GM21423 (cell line): ENCODE measurements at regions not wholly inside any gene's neighbourhood (a gene's known extent, or its start where the extent isn't known, plus 50 kb on each side); places are given as distances from the start of the nearest gene placed in this dataset.
"Not testable (repeated sequence)": the region's sequence is repeated elsewhere in the genome, so short reads cannot be mapped to it uniquely, and the experiment has no call there.

Experiments used
- ATAC-seq: cut with Tn5 transposase; IDR thresholded peaks from one replicate; pipeline ENCODE4 v1.9.1; 2021; ENCODE audit warnings: mild to moderate bottlenecking, moderate library complexity; ENCODE audit not compliant: unreplicated experiment

- no peak for ATAC-seq
These were observed 255.1 kb downstream of the MAP2K6 start for GRCh38 chr17:69669441-69670178.

GRCh38 chr17:69672924-69673323 lies 258.4 kb downstream of the MAP2K6 start:
- no peak for ATAC-seq

- no peak for ATAC-seq
These were observed 262.6 kb downstream of the MAP2K6 start for GRCh38 chr17:69677130-69677529.

GRCh38 chr17:69678206-69678605 lies 263.7 kb downstream of the MAP2K6 start:
- ATAC-seq: no peak

GRCh38 chr17:69679829-69680228 lies 265.3 kb downstream of the MAP2K6 start:
- ATAC-seq: no peak

GRCh38 chr17:69684251-69684650 lies 269.8 kb downstream of the MAP2K6 start:
- no peak for ATAC-seq

GRCh38 chr17:69685150-69685549 lies 270.7 kb downstream of the MAP2K6 start:
- ATAC-seq: not testable (repeated sequence)

GRCh38 chr17:69690531-69690930 lies 276.0 kb downstream of the MAP2K6 start:
- no peak for ATAC-seq

- no peak for ATAC-seq
These were observed 277.7 kb downstream of the MAP2K6 start for GRCh38 chr17:69692171-69692570.

- no peak for ATAC-seq
These were observed 281.1 kb downstream of the MAP2K6 start for GRCh38 chr17:69695646-69696045.

- ATAC-seq: no peak
These were observed 282.2 kb downstream of the MAP2K6 start for GRCh38 chr17:69696650-69697049.

- not testable (repeated sequence) for ATAC-seq
These were observed 283.9 kb downstream of the MAP2K6 start for GRCh38 chr17:69698352-69698751.

GRCh38 chr17:69702078-69702477 lies 287.6 kb downstream of the MAP2K6 start:
- no peak for ATAC-seq

GRCh38 chr17:69703751-69704150 lies 289.3 kb downstream of the MAP2K6 start:
- ATAC-seq: no peak

GRCh38 chr17:69704935-69705334 lies 290.4 kb downstream of the MAP2K6 start:
- no peak for ATAC-seq

GRCh38 chr17:69706127-69706526 lies 291.6 kb downstream of the MAP2K6 start:
- no peak for ATAC-seq

- no peak for ATAC-seq
These were observed 294.9 kb downstream of the MAP2K6 start for GRCh38 chr17:69709441-69709840.

GRCh38 chr17:69710926-69711325 lies 296.4 kb downstream of the MAP2K6 start:
- ATAC-seq: no peak

- no peak for ATAC-seq
These were observed 297.0 kb downstream of the MAP2K6 start for GRCh38 chr17:69711541-69711940.

- no peak for ATAC-seq
These were observed 298.4 kb downstream of the MAP2K6 start for GRCh38 chr17:69712801-69713311.

- no peak for ATAC-seq
These were observed 299.3 kb downstream of the MAP2K6 start for GRCh38 chr17:69713815-69714214.

GRCh38 chr17:69714669-69715068 lies 300.2 kb downstream of the MAP2K6 start:
- no peak for ATAC-seq

- ATAC-seq: no peak
These were observed 301.2 kb downstream of the MAP2K6 start for GRCh38 chr17:69715656-69716055.
